ENCODE measurements at regions not wholly inside any gene's neighbourhood (a gene's known extent, or its start where the extent isn't known, plus 50 kb on each side); places are given as distances from the start of the nearest gene placed in this dataset.

DNA sequence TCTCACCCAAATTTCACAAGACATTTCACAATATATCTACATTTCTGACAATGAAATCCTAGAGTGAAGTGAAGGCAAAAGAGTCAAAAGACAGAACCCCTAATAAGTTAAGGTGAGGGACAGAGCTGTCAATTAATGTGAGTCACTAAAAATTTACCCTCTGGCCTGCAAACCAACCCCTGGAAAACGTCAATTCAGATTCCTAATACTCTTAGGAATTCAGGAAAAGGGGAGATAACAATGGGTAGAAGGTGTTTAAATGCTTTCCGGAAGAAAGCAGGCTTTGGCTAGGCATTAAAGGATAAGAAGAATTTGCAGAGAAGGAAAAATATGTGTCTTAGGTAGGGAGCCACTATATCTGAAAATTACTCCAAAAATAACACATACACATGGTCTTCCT lies 299.6 kb downstream of the INHBA start:
- TF ChIP-seq, protein P1, sequence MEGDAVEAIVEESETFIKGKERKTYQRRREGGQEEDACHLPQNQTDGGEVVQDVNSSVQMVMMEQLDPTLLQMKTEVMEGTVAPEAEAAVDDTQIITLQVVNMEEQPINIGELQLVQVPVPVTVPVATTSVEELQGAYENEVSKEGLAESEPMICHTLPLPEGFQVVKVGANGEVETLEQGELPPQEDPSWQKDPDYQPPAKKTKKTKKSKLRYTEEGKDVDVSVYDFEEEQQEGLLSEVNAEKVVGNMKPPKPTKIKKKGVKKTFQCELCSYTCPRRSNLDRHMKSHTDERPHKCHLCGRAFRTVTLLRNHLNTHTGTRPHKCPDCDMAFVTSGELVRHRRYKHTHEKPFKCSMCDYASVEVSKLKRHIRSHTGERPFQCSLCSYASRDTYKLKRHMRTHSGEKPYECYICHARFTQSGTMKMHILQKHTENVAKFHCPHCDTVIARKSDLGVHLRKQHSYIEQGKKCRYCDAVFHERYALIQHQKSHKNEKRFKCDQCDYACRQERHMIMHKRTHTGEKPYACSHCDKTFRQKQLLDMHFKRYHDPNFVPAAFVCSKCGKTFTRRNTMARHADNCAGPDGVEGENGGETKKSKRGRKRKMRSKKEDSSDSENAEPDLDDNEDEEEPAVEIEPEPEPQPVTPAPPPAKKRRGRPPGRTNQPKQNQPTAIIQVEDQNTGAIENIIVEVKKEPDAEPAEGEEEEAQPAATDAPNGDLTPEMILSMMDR (IDR thresholded peaks at IDR 0.05) = no peak
- TF ChIP-seq EP300 (IDR thresholded peaks at IDR 0.05) (no peak), POLR2A (IDR thresholded peaks at IDR 0.05; ENCODE audit: low read depth) (no peak), POLR2AphosphoS5 (IDR thresholded peaks at IDR 0.05) (no peak)
